Anterior cingulate cortex (tissue), 58 donors: ENCODE measurements at regions not wholly inside any gene's neighbourhood (a gene's known extent, or its start where the extent isn't known, plus 50 kb on each side); places are given as distances from the start of the nearest gene placed in this dataset.
A peak's percentile ranks its signal among the peaks of the same experiment; 100 is the strongest.
"Not testable (repeated sequence)": the region's sequence is repeated elsewhere in the genome, so short reads cannot be mapped to it uniquely, and the experiment has no call there.

Experiments
- DNase-seq, 58 donors: peaks; one replicate each; lab custom pipeline; 2025; lab: John Stamatoyannopoulos, UW

DNA sequence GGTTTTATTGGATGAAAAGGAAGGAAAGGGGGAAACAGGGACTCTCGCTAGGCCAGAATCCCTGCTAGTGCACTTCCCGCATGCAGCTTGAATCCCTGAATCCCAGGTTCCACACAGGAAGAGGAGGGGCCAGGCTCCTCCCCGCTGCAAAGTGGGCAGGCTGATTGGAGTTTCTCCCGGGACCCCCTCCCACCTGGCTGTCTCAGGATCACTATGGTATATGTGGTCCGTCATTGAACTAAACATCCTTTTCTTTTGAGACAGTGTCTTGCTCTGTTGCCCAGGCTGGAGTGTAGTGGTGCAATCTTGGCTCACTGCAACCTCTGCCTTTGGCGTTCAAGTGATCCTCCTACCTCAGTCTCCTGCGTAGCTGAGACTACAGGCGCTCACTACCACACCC lies 70.7 kb downstream of the FAM50B start:
- DNase-seq, result no peak

DNA sequence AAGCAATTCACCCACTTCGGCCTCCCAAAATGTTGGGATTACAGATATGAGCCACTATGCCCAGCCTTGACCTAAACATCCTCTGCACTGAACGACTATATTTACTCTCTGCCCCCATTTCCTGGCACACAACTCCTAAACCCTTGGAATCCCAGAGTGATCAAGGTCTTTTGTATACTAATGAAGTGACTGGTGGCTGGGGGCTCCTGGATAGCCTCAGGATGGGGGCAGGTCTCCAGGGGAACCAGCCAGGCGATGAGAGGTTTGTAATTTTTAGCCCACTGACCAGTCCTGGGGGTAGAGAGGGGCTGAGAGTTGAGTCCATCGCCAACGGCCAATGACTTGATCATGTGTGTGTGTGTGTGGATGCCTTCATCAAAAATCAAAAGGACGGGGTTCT lies 71.1 kb downstream of the FAM50B start:
- DNase-seq, result no peak

- DNase-seq, result no peak
These were observed 72.5 kb downstream of the FAM50B start for GRCh38 chr6:3921663-3922062.

- not testable (repeated sequence) for DNase-seq
These were observed 73.4 kb downstream of the FAM50B start for GRCh38 chr6:3922619-3923018.

DNA sequence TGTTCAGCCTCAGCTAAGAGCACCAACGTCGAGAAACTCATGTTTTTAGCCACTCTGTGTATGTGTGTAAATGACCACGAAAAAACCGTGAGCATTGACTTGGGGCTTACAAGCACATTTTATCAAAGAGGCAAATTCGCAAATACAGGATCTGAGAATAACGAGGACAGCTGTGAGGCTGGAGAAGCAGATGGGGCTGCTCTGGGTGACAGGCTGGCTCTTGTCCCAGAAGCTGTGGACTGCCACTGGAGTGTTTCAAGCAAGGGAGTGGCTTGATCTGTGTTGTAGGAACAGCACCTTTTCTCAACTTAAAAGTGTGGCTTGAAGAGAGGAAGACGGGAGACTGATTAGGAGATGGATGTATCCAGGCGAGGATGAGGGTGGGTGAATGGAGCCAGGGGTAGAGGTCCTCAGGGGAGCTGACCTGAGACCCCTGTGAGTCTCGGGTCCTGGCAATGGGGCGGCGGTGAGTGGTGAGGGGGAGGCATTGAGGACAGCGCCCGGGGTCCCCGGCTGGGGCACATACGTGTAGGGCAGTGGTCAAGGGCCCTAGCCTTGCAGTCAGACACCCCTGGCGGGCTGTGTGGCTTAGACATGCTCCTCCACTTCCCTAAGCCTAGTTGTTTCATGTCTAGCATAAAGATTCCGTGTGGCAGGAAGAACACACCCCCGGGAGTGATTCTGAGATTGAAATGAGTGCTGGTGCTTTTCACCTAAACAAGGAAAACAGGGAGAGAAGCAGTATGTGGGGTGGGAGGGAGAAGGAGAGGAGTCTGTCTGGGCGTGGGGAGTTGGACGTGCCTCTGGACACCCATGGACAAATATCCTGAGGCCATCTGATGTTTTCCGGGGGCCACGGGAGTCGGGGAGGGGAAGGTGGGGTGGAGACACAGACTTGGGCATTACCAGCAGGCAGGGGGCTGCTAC lies 76.3 kb downstream of the FAM50B start:
- peak in 3 of 58 donors; percentile 6 to 13 (median 10) for DNase-seq

- no peak for DNase-seq
These were observed 76.9 kb downstream of the FAM50B start for GRCh38 chr6:3926150-3926482.

GRCh38 chr6:3928111-3928510 lies 78.9 kb downstream of the FAM50B start:
- DNase-seq, result no peak

- DNase-seq, result no peak
These were observed 80.2 kb downstream of the FAM50B start for GRCh38 chr6:3929281-3929798.

GRCh38 chr6:3937438-3937837 lies 88.3 kb downstream of the FAM50B start:
- no peak for DNase-seq

DNA sequence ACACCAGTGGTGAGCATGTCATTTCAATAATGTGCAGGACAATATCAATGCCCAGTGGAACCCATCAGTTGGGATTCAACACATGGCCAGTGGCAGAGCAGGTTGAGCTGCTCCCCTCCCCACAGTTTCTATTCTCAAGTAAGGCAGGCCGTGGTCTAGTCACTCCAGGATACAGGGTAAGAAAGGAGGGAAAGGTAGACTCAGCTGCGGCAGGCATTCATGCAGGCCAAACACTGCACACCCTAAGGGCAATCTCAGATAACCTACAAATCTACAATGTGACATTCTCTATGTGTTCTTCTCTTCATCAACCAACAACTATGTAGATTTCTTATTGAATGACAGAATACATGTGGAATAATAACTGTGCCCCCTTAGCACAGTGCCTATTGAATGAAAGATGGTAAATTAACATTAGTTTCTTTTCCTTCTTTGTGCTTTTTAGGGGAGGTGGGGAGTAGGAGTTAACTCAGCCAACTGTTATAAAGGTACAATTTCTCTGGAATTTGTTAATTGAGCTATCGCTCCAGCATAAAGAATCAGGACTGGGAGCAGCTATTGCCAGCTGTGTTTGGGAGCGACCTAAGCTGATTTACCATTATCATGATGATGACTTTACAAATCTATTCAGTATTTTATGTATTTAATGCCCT lies 89.7 kb downstream of the FAM50B start:
- no peak for DNase-seq

DNA sequence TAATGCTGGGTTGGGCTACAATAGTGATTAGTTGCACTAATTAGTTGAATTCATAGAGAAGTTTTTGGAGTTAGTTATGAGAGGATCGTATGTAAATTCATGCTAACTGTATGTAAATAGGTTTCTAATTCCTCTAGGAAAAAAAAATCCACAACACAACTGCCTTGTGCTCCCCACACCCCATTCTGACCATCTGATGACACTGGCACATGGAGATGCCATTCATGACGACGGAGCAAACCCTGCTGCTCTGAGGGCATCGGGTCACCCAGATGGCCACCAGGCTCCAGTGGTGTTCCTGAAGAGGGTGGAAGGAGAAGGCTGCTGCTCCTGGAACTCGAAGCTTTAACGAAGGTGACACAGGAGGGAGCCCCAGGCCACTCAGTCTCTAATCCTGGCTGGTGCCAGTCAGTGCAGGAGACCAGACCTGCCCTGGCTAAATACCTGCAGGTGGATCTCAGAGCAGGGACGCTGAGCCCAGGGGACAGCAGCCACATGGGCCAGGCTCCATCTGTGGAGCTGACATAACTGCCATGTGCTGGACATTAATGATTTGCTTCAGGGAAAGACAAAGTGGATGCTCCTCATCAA lies 90.3 kb downstream of the FAM50B start:
- no peak for DNase-seq

GRCh38 chr6:3939964-3940363 lies 90.8 kb downstream of the FAM50B start:
- no peak for DNase-seq

- DNase-seq, result peak in 52 of 58 donors; percentile 12 to 85 (median 52)
These were observed 91.5 kb downstream of the FAM50B start for GRCh38 chr6:3940703-3941102.

DNA sequence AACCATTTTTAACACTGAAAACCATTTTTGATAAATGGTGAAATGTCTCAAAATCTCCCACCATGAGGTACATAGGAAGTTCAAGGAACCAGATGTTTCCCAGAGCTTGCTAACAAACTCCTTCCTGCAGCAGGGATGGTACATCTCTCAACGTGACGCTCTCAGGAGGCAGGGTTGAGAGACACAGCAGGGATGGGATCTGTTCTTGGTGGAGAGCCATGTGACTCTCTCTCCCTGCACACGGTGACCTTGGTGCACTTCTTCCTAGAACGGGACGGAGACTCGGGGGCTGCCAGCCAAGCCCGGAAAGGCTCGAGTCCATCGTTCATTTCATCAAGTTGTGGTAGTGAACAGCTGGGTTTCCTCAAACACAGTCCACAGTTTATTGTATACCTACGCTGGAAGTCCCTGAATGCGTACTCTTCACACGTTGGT lies 94.2 kb downstream of the FAM50B start:
- DNase-seq, result no peak

GRCh38 chr6:3944246-3944645 lies 95.1 kb downstream of the FAM50B start:
- DNase-seq, result no peak

- DNase-seq, result no peak
These were observed 97.6 kb downstream of the FAM50B start for GRCh38 chr6:3946778-3947177.

GRCh38 chr6:3948866-3949265 lies 99.7 kb downstream of the FAM50B start:
- DNase-seq, result no peak

GRCh38 chr6:3949521-3949920 lies 100.3 kb downstream of the FAM50B start:
- DNase-seq, result no peak

DNA sequence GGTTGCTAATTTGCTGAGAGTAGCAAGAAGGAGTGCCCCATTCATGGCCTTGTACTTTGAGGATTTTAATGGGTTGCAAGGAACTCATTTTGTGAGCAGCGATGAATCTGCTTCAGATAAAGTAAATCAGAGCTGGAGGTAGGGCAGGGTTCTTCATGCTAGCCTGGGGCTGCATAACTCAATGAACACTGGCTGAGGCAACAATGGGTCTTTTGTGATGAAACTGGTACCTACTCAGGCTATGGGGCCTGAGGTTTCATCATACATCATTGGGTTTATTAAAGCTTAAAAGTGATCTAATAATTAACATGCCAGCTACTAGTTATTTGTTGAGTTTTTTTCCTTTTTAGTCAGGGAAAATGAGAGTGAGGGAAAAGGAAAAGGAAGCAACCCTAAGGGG lies 106.9 kb downstream of the FAM50B start:
- no peak for DNase-seq

- DNase-seq, result no peak
These were observed 108.1 kb downstream of the FAM50B start for GRCh38 chr6:3957321-3957720.

DNA sequence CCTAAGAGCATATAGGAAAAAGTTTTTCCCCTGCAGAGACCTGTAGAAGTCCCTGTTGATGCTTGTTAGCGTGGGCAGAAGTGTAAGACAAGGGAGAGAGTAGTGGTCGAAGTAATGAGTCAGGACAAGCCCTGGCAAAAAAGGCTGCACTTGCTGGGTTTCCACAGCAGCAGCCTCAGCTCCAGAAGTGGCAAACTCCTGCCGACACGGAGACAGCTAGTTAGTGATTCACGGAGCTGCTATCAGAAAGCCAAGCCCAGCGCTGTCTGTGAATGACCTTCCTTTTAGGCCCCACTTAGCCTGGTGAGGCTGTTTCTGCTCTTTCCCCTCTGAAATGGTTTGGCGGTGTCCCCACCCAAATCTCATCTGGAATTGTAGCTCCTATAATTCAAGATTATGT lies 109.1 kb downstream of the FAM50B start:
- no peak for DNase-seq
